ENCODE measurements at regions not wholly inside any gene's neighbourhood (a gene's known extent, or its start where the extent isn't known, plus 50 kb on each side); places are given as distances from the start of the nearest gene placed in this dataset.

DNA sequence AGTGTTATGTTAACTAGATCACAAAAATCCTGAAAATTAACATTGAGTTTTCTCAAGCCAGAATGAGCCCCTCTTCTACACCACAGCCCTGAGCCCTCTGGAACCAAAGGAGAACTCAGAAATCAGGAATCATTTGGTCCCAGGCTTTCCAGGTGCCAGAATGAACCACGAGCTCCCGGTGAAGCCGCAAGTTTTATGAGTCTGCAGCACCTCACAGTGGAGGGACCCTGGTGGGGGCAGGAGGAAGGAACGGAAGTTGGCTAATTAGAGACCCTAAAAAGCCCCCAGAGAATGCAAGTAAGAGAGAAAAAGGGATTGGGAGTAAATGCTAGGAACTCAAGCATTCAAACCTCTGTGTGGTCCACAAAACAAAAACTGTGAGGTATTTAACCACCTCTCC is 52.9 kb upstream of the BCL2L14 start:
- DNase-seq = no peak

GRCh38 chr12:12018454-12018853 is 52.3 kb upstream of the BCL2L14 start:
- no peak for DNase-seq

- no peak for DNase-seq
Observed at GRCh38 chr12:12019881-12020280, 50.9 kb upstream of the BCL2L14 start.

DNA sequence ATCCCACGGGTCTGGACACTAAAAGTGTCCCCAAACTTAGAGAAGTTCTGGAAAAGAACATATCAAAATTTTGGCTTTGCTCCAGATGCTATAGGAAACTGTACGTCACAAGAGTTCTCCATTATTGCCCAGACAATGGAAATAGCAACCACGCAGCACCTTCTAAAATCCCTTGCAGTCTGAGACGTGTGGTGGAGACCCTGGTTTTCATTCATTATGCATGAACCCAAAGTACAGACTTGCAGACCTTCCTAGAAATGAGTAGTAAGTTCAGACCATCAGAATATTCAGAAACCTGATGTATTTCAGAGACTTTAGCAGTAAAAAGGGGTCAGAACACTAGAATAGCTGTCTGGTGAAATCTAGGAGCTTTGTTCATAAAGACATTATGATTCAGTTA is 50.0 kb upstream of the BCL2L14 start:
- DNase-seq = no peak

Data from activated T-cell treated with anti-CD3 and anti-CD28 coated beads, Interleukin-2, amount 50 U/mL, for 1 hour (primary cell).